Cardiac muscle cell (in vitro differentiated cells and primary cell): ENCODE measurements at regions not wholly inside any gene's neighbourhood (a gene's known extent, or its start where the extent isn't known, plus 50 kb on each side); places are given as distances from the start of the nearest gene placed in this dataset.

Experiments
- DNase-seq, 2 donors: peaks; one replicate each; pipeline versions ENCODE4 v3.0.0 to v3.0.0-alpha.2; 2010 to 2017; ENCODE audit warnings: low read depth in 1 of 2, low spot score in 1 of 2
- H3K27ac ChIP-seq: fragments of 200-600 bp; sonication (generic); 2 replicates; pipeline ENCODE4 v1.5.1; 2016
- H3K27me3 ChIP-seq: fragments of 200-600 bp; sonication (generic); 2 replicates; pipeline ENCODE4 v1.6.0; 2016; ENCODE audit warnings: control low read depth
- H3K36me3 ChIP-seq: fragments of 200-600 bp; sonication (generic); 2 replicates; pipeline ENCODE4 v1.5.1; 2016; ENCODE audit warnings: control low read depth
- H3K4me1 ChIP-seq: fragments of 200-600 bp; sonication (generic); 2 replicates; pipeline ENCODE4 v1.8.1; 2017; ENCODE audit warnings: low read depth, mild to moderate bottlenecking, mixed run types
- H3K4me3 ChIP-seq: fragments of 200-600 bp; sonication (generic); 2 replicates; pipeline ENCODE4 v1.5.1; 2016; ENCODE audit warnings: mild to moderate bottlenecking
- H3K9me3 ChIP-seq: fragments of 200-600 bp; sonication (generic); 2 replicates; pipeline ENCODE4 v1.5.1; 2017; ENCODE audit warnings: low read depth, mild to moderate bottlenecking, control low read depth
- TF ChIP-seq, protein P1 (sequence below): IDR thresholded peaks from 2 replicates; pipeline ENCODE4 v1.5.1; 2012; ENCODE audit warnings: low read depth, mild to moderate bottlenecking, low read length

DNA sequence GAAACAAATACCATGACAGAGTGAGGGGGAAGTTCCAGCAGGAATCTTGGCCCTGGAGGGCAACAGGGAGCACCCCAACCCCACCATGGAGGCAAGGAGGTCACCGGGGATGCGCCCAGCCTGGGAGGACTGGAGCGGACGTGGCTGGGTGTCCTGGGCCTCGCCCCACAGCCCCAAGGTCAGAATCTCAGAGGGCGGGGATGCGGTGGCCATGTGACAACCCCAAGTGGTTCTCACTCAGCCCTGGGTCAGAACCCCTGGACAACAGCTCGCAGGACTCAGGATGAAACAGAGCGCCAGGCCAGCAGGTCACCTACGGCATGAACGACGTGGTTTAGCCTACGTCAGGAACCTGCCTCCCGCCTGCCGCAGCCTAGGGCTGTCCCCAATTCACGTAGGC lies 64.0 kb upstream of the ZNF354A start:
- no peaks in the 10 kb centered on the region for H3K27me3 ChIP-seq
- no peak for DNase-seq
- no peak overlapping the region for H3K4me3 ChIP-seq
- H3K9me3 ChIP-seq = no peaks in the 10 kb centered on the region
- H3K4me1 ChIP-seq = no peaks in the 10 kb centered on the region
- no peaks in the 10 kb centered on the region for H3K36me3 ChIP-seq
- no peak overlapping the region for H3K27ac ChIP-seq
- TF ChIP-seq, protein P1, sequence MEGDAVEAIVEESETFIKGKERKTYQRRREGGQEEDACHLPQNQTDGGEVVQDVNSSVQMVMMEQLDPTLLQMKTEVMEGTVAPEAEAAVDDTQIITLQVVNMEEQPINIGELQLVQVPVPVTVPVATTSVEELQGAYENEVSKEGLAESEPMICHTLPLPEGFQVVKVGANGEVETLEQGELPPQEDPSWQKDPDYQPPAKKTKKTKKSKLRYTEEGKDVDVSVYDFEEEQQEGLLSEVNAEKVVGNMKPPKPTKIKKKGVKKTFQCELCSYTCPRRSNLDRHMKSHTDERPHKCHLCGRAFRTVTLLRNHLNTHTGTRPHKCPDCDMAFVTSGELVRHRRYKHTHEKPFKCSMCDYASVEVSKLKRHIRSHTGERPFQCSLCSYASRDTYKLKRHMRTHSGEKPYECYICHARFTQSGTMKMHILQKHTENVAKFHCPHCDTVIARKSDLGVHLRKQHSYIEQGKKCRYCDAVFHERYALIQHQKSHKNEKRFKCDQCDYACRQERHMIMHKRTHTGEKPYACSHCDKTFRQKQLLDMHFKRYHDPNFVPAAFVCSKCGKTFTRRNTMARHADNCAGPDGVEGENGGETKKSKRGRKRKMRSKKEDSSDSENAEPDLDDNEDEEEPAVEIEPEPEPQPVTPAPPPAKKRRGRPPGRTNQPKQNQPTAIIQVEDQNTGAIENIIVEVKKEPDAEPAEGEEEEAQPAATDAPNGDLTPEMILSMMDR = no peak

DNA sequence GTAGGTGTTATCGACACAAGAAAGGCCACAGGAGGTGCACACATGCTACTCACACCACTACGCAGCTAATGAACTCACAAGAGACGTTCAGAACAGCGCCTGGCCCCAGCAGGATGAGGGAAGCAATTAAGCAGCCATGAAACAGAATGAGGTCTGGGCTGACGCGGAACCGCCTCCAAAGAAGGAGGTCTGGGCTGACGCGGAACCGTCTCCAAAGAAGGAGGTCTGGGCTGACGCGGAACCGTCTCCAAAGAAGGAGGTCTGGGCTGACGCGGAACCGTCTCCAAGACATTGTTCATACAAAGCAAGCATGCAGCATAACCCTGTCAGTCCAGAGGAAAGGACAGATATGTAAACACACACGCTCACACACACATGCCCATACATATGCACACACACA lies 63.2 kb upstream of the ZNF354A start:
- H3K27ac ChIP-seq = no peak overlapping the region
- H3K4me1 ChIP-seq = no peaks in the 10 kb centered on the region
- DNase-seq = no peak
- no peaks in the 10 kb centered on the region for H3K27me3 ChIP-seq
- no peaks in the 10 kb centered on the region for H3K36me3 ChIP-seq
- no peaks in the 10 kb centered on the region for H3K9me3 ChIP-seq
- TF ChIP-seq, protein P1 = no peak
- no peak overlapping the region for H3K4me3 ChIP-seq

DNA sequence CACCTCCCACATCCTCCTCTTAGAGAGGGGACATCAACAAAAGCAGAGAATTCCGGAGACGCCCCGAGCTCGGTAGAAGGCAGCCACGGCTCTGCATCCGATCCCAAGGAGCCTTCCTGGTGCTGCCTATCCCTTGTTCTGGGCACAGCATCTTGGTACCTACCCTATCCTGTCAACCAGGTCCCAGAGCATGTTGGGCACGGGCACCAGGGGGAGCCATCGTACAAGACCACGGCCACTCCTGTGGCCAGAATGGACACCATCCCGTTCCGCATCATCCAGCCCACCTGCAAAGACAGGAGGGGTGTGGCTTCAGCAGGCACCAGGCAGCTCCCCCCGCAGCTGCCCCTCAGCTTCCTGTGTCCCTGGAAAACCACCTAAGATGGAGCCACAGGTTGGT lies 62.7 kb upstream of the ZNF354A start:
- no peaks in the 10 kb centered on the region for H3K36me3 ChIP-seq
- H3K27me3 ChIP-seq = no peaks in the 10 kb centered on the region
- no peak overlapping the region for H3K27ac ChIP-seq
- no peak overlapping the region for H3K4me3 ChIP-seq
- peak in 1 of 2 donors; percentile 59 for DNase-seq
- no peaks in the 10 kb centered on the region for H3K9me3 ChIP-seq
- TF ChIP-seq, protein P1 = no peak
- H3K4me1 ChIP-seq = no peaks in the 10 kb centered on the region

DNA sequence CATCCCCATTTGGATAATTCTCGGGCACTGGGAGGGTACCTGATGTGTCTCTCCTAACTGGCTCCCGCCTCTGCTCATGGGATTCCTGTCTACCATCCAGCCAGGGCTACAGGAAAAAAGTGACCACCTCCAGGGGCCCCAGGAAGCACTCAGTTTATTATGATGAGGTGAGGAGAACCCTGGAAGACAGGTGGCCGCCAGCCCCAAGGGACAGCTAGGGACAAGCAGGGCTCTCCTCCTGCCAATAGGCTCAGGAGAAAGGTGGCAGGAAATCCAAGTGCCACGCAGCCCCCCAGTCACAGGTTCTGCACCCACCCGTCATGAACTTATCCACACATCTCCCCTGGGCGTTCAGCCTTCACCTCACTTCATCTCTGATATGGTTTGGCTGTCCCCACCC lies 61.5 kb upstream of the ZNF354A start:
- Histone ChIP-seq H3K9me3 (no peaks in the 10 kb centered on the region), H3K4me3 (no peak overlapping the region), H3K4me1 (no peaks in the 10 kb centered on the region), H3K36me3 (no peaks in the 10 kb centered on the region), H3K27me3 (no peaks in the 10 kb centered on the region), H3K27ac (no peak overlapping the region)
- TF ChIP-seq, protein P1 = no peak
- DNase-seq = no peak

DNA sequence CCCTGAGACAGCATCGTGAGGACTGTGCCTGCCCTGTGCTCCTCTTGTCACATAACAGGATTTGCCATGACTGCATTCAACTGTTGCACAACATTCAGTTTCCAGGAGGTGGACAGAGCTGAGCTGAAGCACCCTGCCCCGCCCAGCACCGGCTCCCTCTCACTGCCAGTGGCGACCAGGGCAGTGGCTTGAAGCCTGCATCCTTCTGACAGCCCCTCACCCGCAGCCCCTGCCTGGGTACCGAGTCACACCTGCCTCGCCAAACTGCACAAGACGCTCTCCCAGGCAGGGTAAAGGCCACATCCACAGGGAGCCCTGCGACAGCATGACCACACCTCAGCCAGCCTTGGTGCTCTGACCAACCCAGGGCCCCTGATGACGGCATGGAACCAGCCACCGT lies 59.9 kb upstream of the ZNF354A start:
- no peak overlapping the region for H3K4me3 ChIP-seq
- TF ChIP-seq, protein P1 = no peak

More for the DNA sequence above, 59.9 kb upstream of the ZNF354A start:
- no peak for DNase-seq
- Histone ChIP-seq H3K36me3 (no peaks in the 10 kb centered on the region), H3K27ac (no peak overlapping the region), H3K27me3 (no peaks in the 10 kb centered on the region), H3K4me1 (no peaks in the 10 kb centered on the region), H3K9me3 (no peaks in the 10 kb centered on the region)
